T-helper 2 cell treated with Interferon-gamma antibody and Interleukin-4, amounts not matched to agents 100 ng/mL and 5 ng/mL, for 36 hours (primary cell): ENCODE measurements at regions not wholly inside any gene's neighbourhood (a gene's known extent, or its start where the extent isn't known, plus 50 kb on each side); places are given as distances from the start of the nearest gene placed in this dataset.
"Not testable (repeated sequence)": the region's sequence is repeated elsewhere in the genome, so short reads cannot be mapped to it uniquely, and the experiment has no call there.

Experiments used
- intact Hi-C: fragments of 100-400 bp; cut with micrococcal nuclease; formaldehyde crosslinking; loops from one replicate; pipeline ENCODE4 v1.15.1; 2023

DNA sequence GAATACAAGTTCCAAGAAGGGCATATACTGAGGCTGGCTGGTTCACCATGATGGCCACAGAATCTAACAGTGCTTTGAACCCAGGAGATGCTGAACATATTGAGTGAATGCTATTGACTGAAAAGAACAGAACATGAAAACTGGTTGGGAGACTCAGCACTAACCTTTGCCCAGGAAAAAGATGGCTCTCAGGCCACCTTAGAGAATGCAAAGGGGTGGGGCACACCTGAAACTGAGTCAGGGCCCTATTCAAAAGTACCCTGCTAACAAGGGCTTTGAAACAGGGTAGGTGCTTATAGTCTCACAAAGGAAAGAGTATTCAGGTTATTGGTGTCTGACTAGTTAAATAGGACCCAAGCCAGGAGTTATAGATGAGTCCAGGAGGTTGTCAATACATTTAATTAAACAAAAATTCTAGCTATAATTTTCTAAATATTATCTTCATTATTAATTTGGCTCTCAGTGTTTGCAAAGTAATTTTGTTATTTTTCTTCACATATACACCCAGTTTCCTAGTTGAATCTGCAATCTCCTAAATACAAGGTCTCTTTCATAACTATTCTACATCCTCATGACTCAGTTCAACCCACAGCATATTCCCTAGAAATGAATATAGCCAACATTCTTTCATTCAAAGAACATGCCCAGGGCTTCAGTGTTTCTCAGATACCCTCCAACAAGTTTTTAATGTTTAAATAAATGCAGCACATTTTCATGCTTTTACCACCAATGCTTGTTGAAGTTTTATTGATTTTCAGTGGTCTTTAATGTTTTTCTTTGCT, 144.2 kb upstream of the RAPGEF2 start:
- intact Hi-C loops: no loop called here

DNA sequence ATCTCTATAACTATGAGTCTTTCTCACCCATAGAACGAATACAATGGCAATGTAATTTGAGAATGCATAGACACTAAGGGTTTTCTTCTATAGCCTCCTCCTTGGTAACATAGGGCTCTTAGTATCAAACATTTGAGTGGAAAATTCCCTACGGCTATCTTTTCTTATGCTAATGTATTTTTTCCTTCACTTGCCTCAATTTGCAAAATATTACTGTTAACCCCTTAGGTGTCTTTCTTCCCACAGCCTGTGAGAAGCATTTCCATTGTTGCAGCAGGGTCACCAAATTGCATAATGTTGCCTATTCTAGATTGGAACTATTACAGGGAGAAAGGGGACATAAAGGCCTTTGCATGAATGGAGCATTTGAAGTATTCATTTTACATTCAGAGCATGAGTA, 140.5 kb upstream of the RAPGEF2 start:
- intact Hi-C loops: no loop called here

DNA sequence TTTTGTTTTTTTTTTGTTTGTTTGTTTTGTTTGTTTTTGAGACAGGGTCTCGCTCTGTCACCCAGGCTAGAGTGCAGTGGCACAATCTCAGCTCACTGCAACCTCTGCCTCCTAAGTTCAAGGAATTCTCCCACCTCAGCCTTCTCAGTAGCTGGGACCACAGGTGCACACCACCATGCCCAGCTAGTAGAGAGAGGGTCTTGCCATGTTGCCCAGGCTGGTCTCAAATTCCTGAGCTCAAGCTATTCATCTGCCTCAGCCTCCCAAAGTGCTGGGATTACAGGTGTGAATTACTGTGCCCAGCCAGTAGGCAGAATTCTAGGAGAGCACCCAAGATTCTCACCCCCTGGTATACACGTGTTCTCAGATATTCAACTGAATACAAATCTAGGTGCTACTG, 139.6 kb upstream of the RAPGEF2 start:
- intact Hi-C loops: not testable (repeated sequence)

DNA sequence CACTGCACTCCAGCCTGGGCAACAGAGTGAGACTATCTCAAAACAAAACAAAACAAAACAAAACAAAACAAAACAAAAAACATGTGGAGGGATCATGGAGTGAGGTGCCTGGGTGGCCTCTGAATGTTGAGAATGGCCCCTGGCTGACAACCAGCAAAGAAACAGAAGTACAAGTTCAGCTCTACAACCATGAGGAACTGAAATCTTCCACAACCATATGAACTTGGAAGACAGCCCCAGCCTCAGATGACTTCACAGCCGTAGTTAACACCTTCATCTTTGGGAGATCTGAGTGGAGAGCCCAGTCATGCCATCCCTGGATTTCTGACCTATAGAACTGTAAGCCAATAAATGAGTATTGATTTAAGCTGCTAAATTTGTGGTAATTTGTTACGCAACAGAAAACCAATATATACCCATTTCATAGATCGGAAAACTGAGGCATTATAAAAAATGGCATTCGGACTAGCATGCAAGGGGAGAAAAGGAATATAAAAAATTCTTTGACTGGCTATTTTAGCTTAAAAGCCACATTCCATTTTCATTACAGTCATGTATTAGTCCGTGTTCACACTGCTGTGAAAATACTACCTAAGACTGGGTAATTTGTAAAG, 138.7 kb upstream of the RAPGEF2 start:
- intact Hi-C loops: no loop called here

DNA sequence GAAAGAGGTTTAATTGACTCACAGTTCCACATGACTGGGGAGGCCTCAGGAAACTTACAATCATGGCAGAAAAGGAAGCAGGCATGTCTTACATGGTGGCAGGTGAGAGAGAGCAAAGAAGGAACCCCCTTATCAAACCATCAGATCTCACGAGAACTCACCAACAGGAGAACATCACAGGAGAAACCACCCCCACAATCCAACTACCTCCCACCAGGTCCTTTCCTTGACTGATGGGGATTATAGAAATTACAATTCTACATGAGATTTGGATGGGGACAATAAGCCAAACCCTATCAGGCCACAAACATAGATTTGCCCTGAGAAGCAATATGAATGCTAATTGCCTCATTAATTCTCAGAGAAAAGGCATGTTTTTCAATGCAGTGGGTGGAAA, 138.2 kb upstream of the RAPGEF2 start:
- intact Hi-C loops: no loop called here

DNA sequence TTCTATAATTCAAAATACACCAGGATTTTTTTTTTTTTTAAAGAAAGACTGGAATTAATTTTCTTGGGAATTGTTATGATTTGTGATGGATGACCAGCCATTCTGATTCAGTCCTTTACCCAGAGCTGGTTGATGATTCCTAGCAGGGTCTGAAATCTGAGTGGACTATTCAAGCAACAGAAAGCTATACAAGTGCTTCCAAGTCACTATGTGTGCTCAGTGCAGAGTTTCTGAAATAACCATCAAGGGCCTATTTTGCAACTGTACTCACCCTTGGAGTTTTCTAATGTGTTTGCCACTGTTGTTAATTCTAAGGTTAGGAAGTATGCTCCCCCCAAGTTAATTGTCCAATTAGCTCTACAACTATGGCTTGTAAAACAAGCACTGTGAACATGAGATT, 137.7 kb upstream of the RAPGEF2 start:
- intact Hi-C loops: no loop called here

DNA sequence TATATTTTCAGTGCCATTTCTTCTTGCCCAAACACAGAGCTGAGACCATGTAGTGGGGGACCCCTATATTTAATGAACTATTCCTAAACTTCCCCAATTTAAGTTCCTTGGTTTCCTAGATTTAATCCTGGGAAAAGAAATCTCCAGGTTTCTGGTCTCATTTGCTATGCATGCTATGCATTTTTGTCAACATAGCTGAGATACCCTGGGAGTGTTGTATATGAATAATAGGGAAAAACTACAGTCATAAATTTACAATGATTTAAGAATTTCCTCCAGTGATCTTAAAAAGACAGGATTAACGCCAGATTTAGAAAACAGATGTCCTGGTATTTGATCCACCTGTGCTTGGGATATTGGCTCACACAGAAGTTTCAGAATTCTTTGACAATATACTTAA, 136.8 kb upstream of the RAPGEF2 start:
- intact Hi-C loops: no loop called here

DNA sequence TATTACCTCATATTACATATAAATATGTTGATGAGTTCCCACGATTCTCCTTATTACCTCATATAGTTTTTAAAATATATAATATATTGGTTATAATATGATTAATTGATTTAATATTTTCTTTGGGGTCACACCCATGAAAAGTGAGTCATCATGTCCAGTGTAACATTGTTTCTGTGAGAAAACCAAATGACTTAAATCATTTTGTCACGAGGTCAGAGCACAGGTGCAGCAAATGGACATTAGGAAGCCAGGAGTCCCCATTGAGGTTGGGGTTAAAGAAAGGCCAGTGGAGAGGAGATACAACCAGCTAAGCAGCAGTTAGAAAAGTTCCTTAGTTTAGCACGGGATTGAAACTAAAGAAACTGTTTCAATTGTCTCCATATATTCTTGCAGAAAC, 133.9 kb upstream of the RAPGEF2 start:
- intact Hi-C loops: no loop called here

DNA sequence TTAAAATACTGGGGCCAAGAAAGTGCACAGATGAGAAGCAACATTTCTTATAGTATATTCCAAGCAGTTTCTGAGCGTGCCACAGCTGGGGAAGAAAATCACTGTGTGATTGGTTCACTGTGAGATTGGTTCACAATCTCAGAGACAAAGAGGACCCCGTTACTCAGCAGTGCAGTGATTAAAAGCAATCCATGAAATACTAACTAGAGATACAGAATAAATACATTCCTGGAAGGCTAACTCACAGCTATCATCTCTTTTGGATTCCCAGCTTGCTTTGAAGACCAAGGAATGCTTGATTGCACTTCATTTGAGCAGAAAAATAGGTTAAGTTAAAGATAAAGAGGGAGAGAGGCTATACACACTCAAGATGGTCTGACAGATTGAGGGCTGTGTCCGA, 132.1 kb upstream of the RAPGEF2 start:
- intact Hi-C loops: no loop called here

DNA sequence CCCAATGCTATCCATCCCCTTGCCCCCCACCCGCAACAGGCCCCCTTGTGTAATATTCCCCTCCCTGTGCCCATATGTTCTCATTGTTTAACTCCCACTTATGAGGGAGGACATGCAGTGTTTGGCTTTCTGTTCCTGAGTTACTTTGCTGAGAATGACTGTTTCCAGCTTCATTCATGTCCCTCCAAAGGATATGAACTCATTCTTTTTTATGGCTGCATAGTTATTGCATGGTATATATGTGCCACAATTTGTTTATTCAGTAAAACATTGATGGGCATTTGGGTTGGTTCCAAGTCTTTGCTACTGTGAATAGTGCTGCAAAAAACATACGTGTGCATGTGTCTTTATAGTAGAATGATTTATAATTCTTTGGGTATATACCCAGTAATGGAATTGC, 128.4 kb upstream of the RAPGEF2 start:
- intact Hi-C loops: not testable (repeated sequence)

DNA sequence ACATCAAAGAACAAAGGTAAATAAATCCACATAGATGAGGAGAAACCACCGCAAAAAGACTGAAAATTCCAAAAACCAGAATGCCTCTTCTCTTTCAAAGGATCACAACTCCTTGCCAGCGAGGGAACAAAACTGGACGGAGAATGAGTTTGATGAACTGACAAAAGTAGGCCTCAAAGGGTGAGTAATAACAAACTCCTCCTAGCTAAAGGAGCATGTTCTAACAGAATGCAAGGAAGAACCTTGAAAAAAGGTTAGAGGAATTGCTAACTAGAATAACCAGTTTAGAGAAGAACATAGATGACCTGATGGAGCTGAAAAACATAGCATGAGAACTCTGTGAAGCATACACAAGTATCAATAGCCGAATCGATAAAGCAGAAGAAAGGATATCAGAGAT, 122.2 kb upstream of the RAPGEF2 start:
- intact Hi-C loops: not testable (repeated sequence)

DNA sequence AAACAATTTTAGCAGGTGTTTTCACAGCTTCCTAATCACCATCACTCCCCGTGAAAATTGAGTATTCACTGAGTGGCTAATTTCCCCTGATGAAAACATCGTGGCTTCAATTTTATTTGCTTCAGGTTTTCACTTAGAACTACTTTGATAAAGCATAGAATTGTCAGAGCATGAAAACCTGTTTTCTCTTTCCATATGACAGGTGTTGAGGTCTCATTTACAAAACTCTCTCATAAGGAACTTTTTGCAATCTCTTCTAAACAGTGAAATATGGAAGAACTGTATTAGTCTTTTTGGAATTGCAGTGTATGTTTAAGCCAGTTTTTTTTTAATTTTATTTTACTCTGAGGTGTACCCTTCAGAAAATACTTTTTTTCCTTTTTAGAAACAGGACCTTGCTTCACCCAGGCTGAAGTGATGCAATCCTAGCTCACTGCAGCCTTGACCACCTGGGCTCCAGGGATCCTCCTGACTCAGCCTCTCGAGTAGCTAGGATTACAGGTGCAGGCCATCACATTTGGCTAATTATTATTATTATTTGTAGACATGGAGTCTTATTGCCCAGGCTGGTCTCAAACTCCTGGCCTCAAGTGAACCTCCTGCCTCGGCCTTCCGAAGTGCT, 111.2 kb upstream of the RAPGEF2 start:
- intact Hi-C loops: no loop called here

DNA sequence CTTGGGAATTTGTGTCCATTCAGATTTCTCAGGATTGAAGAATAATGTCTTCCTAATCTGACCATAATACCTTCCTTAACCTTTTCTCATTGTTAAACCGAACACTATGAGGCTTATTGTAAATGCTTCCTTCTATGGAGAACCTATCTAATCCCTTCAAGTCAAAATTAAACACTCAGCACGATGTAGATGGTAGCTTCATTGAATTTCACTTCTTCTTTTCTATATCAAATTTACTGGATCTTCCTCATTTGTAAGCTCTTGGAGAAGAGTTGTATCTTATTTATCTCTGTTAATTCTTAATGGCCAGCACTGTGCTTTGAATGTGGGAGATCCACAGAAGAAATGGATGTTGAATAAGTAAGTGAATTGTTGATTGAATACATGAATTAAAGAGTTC, 109.0 kb upstream of the RAPGEF2 start:
- intact Hi-C loops: no loop called here

DNA sequence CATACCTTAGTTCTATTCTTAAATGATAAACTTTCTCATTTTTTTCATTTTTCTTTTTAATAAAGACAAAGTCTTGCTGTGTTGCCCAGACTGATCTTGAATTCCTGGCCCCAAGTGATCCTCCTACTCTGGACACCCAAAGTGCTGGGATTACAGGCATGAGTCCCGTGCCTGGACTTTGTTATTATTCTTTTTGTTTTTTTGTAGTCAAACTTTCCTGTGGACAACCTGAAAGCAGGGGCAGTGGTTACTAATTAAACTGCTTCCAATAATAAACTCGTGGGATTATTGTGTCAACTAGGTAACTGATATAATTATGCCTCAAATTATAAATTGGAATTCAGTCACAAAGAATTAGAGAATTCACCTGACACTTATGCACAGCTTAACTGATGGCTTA, 107.8 kb upstream of the RAPGEF2 start:
- intact Hi-C loops: no loop called here

DNA sequence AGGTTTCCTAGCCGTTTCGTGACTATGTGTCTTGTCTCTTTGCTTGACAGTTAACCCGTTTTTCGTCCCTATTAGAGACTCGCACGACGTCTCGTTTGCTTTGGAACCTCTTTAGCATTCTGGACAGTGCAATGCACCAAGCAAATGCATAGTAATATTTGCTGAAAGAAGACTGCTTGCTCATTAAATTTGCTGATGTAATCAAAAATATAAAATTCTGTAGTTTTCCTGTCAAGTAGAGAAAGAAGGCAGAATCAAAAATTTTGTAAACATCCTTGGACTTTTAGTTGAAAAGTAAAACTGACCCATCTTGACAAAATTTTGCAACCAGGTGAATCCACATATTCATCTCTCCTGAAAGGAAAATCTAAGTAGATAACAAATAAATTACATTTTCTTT, 106.9 kb upstream of the RAPGEF2 start:
- intact Hi-C loops: no loop called here

DNA sequence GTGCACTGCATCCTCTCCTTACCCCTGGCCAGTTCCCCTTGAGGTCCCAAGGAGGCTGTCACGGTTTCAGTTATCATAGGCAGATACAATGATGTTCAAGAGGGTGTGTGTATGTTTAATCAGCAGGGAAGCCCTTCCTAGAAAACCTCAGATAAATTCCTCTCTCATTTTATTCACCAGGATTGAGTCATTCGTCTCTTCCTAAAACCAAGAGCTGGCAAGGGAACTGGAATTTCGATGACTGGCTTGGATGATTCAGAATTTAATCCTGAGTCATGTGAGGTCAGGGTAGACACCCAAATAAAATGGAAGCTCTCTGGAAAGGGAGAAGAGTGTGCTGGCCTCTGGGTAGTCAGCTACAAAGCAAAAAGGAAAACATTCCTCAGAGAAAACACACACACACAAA, 106.2 kb upstream of the RAPGEF2 start:
- intact Hi-C loops: no loop called here

DNA sequence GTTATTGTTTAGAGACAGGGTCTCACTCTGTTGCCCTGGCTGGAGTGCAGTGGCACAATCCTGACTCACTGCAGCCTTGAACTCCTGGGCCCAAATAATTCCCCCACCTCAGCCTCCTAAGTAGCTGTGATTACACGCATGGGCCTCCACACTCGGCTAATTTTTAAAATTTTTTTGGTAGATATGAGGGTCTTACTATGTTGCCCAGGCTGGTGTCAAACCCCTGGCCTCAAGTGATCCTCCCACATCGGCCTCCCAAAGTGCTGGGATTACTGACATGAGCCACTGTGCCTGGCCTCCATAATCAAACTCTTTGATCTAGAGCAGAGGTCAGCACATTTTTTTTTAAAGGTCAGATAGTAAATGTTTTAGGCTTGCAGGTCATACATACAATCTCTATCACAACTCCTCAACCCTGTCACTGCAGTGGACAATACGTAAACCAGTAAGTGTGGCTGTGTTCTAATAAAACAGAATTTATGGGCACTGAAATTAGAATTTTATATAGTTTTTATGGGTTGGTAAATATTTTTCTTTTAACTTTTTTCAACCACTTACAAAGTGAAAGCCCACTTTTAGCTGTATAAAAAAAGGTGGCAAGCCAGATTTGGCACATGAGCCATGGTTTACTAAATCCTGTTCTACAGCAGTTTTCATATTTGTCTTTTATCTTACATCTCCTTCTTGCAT, 105.1 kb upstream of the RAPGEF2 start:
- intact Hi-C loops: no loop called here

DNA sequence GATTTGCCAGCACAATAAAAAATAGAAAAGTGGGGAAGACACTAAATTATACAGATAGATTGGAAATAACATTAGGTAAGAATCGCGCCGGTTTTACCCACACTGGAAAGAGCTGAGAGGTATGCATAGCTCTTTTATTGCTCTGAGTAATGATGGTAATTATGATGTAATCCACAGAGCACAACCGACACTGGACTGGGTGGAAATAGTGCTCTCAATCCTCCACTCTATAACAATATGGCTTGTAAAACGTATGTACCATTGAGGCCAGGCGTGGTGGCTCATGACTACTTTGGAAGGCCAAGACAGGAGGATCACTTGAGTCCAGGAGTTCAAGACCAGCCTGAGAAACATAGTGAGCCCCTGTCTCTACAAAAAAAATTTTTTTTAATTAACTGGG, 104.3 kb upstream of the RAPGEF2 start:
- intact Hi-C loops: no loop called here

DNA sequence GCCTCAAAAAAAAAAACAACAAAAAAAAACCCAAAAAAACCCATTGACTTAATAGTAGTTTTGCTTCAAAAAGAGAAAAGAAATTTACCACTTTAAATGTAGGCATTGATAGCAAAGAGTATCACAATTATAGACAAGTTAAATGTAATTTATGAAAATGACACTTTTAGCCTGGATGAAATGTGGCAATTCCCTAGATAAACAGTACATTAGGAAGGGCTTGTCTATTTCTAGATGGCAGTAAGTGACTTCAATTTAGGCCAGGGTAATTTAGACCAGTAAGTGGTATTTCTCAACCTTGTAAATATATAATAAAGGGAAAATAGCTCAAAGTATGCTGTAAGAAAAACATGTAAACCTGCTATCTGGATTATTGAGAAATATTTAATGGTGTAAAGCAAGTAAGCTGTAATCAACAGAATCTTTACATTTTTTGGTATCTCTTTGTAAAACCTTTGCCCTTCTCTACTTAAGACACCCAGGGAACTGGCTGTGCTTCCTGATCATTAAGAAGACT, 103.7 kb upstream of the RAPGEF2 start:
- intact Hi-C loops: no loop called here

DNA sequence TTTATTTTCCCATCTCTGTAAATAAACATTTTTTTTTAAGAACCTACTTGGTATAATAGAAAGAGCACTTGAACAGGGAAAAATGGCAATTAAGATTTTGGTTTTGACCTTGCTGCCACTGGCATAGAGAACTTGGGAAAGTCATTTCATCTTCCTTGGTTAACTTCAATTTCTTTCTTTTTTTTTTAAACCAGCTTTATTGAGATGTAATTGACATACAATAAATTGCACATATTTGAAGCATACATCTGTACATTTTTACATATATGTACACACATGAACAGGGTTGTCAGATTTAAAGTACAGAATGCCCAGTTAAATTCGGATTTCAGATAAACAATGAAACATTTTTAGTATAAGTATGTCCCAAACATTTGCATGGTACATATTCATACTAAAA, 103.0 kb upstream of the RAPGEF2 start:
- intact Hi-C loops: no loop called here

DNA sequence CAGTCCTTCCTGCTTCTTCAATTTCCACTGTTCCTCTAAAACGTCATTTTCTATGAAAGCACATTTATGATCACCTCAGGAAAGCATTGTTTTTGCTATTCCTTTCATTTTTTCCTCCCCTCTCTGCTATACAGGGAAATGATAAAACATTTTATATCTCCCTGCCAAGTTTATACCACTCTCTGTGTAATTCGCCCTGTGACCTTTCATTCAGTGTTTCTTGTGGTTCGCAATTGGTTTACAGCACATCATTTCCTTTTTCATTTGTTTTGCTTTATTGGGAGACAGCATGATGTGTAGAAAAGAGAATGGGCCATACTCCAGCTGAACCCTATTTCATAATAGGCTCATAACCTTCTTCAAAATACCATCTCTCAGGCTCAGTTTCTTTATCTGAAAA, 99.9 kb upstream of the RAPGEF2 start:
- intact Hi-C loops: no loop called here
